Spleen (tissue), 11 donors: ENCODE measurements at regions not wholly inside any gene's neighbourhood (a gene's known extent, or its start where the extent isn't known, plus 50 kb on each side); places are given as distances from the start of the nearest gene placed in this dataset.

Experiments
- DNase-seq: peaks from one replicate; pipeline ENCODE4 v3.0.0-alpha.2; 2020
- H3K27ac ChIP-seq, 8 donors: fragments of 200-600 bp; sonication (generic) in 7 of 8; 1 replicate in 4 of 8; 2 replicates in 4 of 8; pipeline versions ENCODE4 v1.5.0 to v1.8.0; 2016 to 2021; ENCODE audit warnings: inconsistent platforms in 4 of 8, mild to moderate bottlenecking in 4 of 8, moderate library complexity in 1 of 8
- H3K27me3 ChIP-seq, 7 donors: fragments of 200-600 bp; sonication (generic) in 6 of 7; replicated peaks in 1 of 7; 1 replicate in 4 of 7; 2 replicates in 3 of 7; pipeline versions ENCODE4 v1.5.0 to v1.8.0; 2016 to 2021; ENCODE audit warnings: inconsistent platforms in 3 of 7, mild to moderate bottlenecking in 1 of 7
- H3K36me3 ChIP-seq, 6 donors: fragments of 200-600 bp; sonication (generic) in 5 of 6; 1 replicate in 4 of 6; 2 replicates in 2 of 6; pipeline versions ENCODE4 v1.5.0 to v1.8.0; 2016 to 2021; ENCODE audit warnings: inconsistent platforms in 2 of 6
- H3K4me1 ChIP-seq, 6 donors: fragments of 200-600 bp; sonication (generic) in 5 of 6; 1 replicate in 3 of 6; 2 replicates in 3 of 6; pipeline versions ENCODE4 v1.5.0 to v1.8.0; 2016 to 2021; ENCODE audit warnings: inconsistent platforms in 3 of 6
- H3K4me3 ChIP-seq, 8 donors: fragments of 200-600 bp; sonication (generic) in 7 of 8; 1 replicate in 4 of 8; 2 replicates in 4 of 8; pipeline versions ENCODE4 v1.5.0 to v1.8.0; 2016 to 2021; ENCODE audit warnings: inconsistent platforms in 4 of 8, mild to moderate bottlenecking in 4 of 8, moderate library complexity in 2 of 8
- H3K9me3 ChIP-seq, 8 donors: fragments of 200-600 bp; sonication (generic) in 7 of 8; 1 replicate in 4 of 8; 2 replicates in 4 of 8; pipeline versions ENCODE4 v1.5.0 to v1.8.0; 2016 to 2021; ENCODE audit warnings: inconsistent platforms in 4 of 8
- CTCF ChIP-seq, 11 experiments: fragments of 200-600 bp in 7 of 11; fragments of 450-650 bp in 4 of 11; sonication (generic) in 4 of 11; IDR thresholded peaks in 8 of 11; conservative IDR thresholded peaks in 3 of 11; 1 replicate in 7 of 11; 2 replicates in 4 of 11; pipeline versions ENCODE4 v1.4.0 to v1.8.0; 2016 to 2021; ENCODE audit warnings: antibody characterized with exemption in 11 of 11, inconsistent platforms in 4 of 11, mild to moderate bottlenecking in 1 of 11
- POLR2A ChIP-seq, 3 donors: fragments of 450-650 bp; IDR thresholded peaks; one replicate each; pipeline ENCODE4 v1.5.1; 2017; ENCODE audit warnings: antibody characterized with exemption in 3 of 3, mild to moderate bottlenecking in 1 of 3
- POLR2AphosphoS5 ChIP-seq, 3 donors: sonication (generic); formaldehyde crosslinking; IDR thresholded peaks; one replicate each; pipeline ENCODE4 v1.5.1; 2017; ENCODE audit warnings: antibody characterized with exemption in 3 of 3
- WGBS, 5 donors: extraction: QIAGEN DNeasy Blood & Tissue Kit in 3 of 5; methylation state at CpG; one replicate each; pipeline versions ENCODE4 v1.1.5 to v1.1.7; 2013 to 2018; 5-methylcytosine and 5-hydroxymethylcytosine counted together
- intact Hi-C: fragments of 100-400 bp; cut with DNase I; formaldehyde crosslinking; loops from one replicate; pipeline ENCODE4 v1.15.0; 2023; ENCODE audit warnings: low total_unique reads
- donor health status: healthy with polysubstance abuse.
- donor health status: DM: no; HTN: no; CAD: no; lungs with moderate emphysema.
- donor health status: DM: no; HTN: no; CAD: no.
- donor health status: Bipolar disorder and iron deficiency.
- donor health status: healthy.
- donor health status: DM: no; HTN: no; CAD: no.
- donor health status: DM: yes; HTN: yes; CAD: no.

GRCh38 chr16:66054095-66054494 is 312.4 kb upstream of the CDH5 start:
- Histone ChIP-seq H3K27me3 (no peaks in the 10 kb centered on the region), H3K9me3 (no peaks in the 10 kb centered on the region), H3K36me3 (no peaks in the 10 kb centered on the region), H3K27ac (no peak overlapping the region), H3K4me1 (no peaks in the 10 kb centered on the region), H3K4me3 (no peak overlapping the region)
- DNase-seq: no peak
- TF ChIP-seq POLR2AphosphoS5 (IDR thresholded peaks at IDR 0.05): no peak
- TF ChIP-seq CTCF (IDR thresholded peaks at IDR 0.05 in 8 of 11, conservative IDR thresholded peaks at IDR 0.05 in 3 of 11): no peak
- no peak for TF ChIP-seq POLR2A (IDR thresholded peaks at IDR 0.05)
- WGBS, 5 donors: 70 to 93% (median 78%) methylated on average over 4 of the region's 4 CpGs
- intact Hi-C loops: no loop called here

GRCh38 chr16:66052745-66053144 is 313.7 kb upstream of the CDH5 start:
- Histone ChIP-seq H3K27ac (no peak overlapping the region), H3K9me3 (no peaks in the 10 kb centered on the region), H3K36me3 (no peaks in the 10 kb centered on the region), H3K4me1 (no peaks in the 10 kb centered on the region), H3K27me3 (no peaks in the 10 kb centered on the region), H3K4me3 (no peak overlapping the region)
- TF ChIP-seq POLR2AphosphoS5 (IDR thresholded peaks at IDR 0.05) (no peak), POLR2A (IDR thresholded peaks at IDR 0.05) (no peak), CTCF (IDR thresholded peaks at IDR 0.05 in 8 of 11, conservative IDR thresholded peaks at IDR 0.05 in 3 of 11) (no peak)
- DNase-seq: no peak
- WGBS, 5 donors: 89 to 96% (median 92%) methylated on average over 2 of the region's 2 CpGs
- intact Hi-C loops: no loop called here

GRCh38 chr16:66050991-66051390 is 315.5 kb upstream of the CDH5 start:
- WGBS, 5 donors: 83 to 95% (median 90%) methylated on average over 2 of the region's 2 CpGs
- Histone ChIP-seq H3K27me3 (no peaks in the 10 kb centered on the region), H3K36me3 (no peaks in the 10 kb centered on the region), H3K4me1 (no peaks in the 10 kb centered on the region), H3K9me3 (no peaks in the 10 kb centered on the region), H3K27ac (no peak overlapping the region), H3K4me3 (no peak overlapping the region)
- intact Hi-C loops: no loop called here
- TF ChIP-seq POLR2AphosphoS5 (IDR thresholded peaks at IDR 0.05): no peak
- TF ChIP-seq CTCF (IDR thresholded peaks at IDR 0.05 in 8 of 11, conservative IDR thresholded peaks at IDR 0.05 in 3 of 11): no peak
- TF ChIP-seq POLR2A (IDR thresholded peaks at IDR 0.05): no peak
- no peak for DNase-seq

- H3K27ac ChIP-seq: no peak overlapping the region
- TF ChIP-seq POLR2A (IDR thresholded peaks at IDR 0.05): no peak
- TF ChIP-seq CTCF (IDR thresholded peaks at IDR 0.05 in 8 of 11, conservative IDR thresholded peaks at IDR 0.05 in 3 of 11): no peak
- no peak for TF ChIP-seq POLR2AphosphoS5 (IDR thresholded peaks at IDR 0.05)
- H3K27me3 ChIP-seq: no peaks in the 10 kb centered on the region
- no peaks in the 10 kb centered on the region for H3K36me3 ChIP-seq
- intact Hi-C loops: no loop called here
- DNase-seq: no peak
- no peaks in the 10 kb centered on the region for H3K9me3 ChIP-seq
- H3K4me3 ChIP-seq: no peak overlapping the region
- WGBS, 5 donors: 72 to 91% (median 86%) methylated on average over 4 of the region's 4 CpGs
- no peaks in the 10 kb centered on the region for H3K4me1 ChIP-seq
These were observed 316.6 kb upstream of the CDH5 start for GRCh38 chr16:66049865-66050264.
